ENCODE measurements at regions not wholly inside any gene's neighbourhood (a gene's known extent, or its start where the extent isn't known, plus 50 kb on each side); places are given as distances from the start of the nearest gene placed in this dataset.

DNA sequence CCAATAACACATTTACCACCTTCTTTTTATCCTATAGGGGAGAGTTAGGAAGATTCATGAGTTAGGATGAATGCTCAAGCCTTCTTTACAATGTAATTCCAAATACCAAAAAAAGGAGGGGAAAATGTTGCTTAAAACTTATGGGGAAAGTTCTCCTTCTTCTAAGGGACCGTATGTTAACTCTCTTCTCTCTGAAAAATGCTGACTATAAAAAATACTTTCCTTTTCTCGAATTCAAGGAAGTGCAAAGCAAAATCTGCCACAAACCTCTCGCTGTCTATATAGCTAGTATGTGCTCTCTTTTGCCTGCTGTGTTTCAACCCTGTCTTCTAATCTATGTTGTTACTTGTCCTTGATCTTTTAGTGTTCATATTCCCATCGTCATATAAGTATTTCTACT, 768.6 kb upstream of the C9orf72 start:
- intact Hi-C loops (cut with micrococcal nuclease), result no loop called here
- Histone ChIP-seq H2AFZ (ENCODE audit: low read depth, low read length, poor library complexity, severe bottlenecking) (no peak overlapping the region), H3K36me3 (ENCODE audit: control insufficient read depth in 1 of 2, insufficient read depth in 2 of 2, low read length in 2 of 2) (no peaks in the 10 kb centered on the region), H3K27me3 (ENCODE audit: insufficient read depth, low read length) (no peaks in the 10 kb centered on the region), H3K4me2 (ENCODE audit: low read length) (no peak overlapping the region), H3K4me1 (ENCODE audit: control insufficient read depth in 1 of 2, insufficient read depth in 2 of 2, low read length in 2 of 2) (no peaks in the 10 kb centered on the region), H3K27ac (ENCODE audit: low read depth, low read length) (no peak overlapping the region), H3K4me3 (replicated peaks in 1 of 2; ENCODE audit: low read depth in 1 of 2, low read length in 2 of 2) (no peak overlapping the region), H3K9ac (ENCODE audit: low read length) (no peak overlapping the region), H4K20me1 (ENCODE audit: insufficient read depth) (no peaks in the 10 kb centered on the region; the same call in 1 of the 2 replicates), H3K79me2 (ENCODE audit: insufficient read depth, low read length) (no peaks in the 10 kb centered on the region), H3K9me2 (ENCODE audit: insufficient read depth) (no peaks in the 10 kb centered on the region), H3K9me3 (ENCODE audit: control insufficient read depth in 1 of 2, insufficient read depth in 1 of 2, low read depth in 1 of 2, low read length in 2 of 2) (peaks cover 0 to 8% of the 10 kb centered on the region in 2 experiments; a peak in 2 of 4 replicates)
- RAD21 ChIA-PET (ENCODE audit: low non-redundant PET in 1 of 2, low total read pairs in 2 of 2, uncharacterized antibody in 2 of 2, unreplicated experiment in 2 of 2), result no interaction called here
- TF ChIP-seq YY1 (IDR thresholded peaks at IDR 0.05; ENCODE audit: extremely low read depth, insufficient replicate concordance, low read depth, low read length) (no peak), CTCF (IDR thresholded peaks at IDR 0.05 in 2 of 3, conservative IDR thresholded peaks at IDR 0.05 in 1 of 3; ENCODE audit: borderline replicate concordance in 1 of 3, insufficient read depth in 1 of 3, low read depth in 2 of 3, low read length in 2 of 3) (no peak), SRF (IDR thresholded peaks at IDR 0.05; ENCODE audit: low read depth) (no peak), POLR2A (IDR thresholded peaks at IDR 0.05; ENCODE audit: borderline replicate concordance, extremely low read depth, insufficient read depth, insufficient read length) (no peak), POLR2AphosphoS5 (IDR thresholded peaks at IDR 0.05; ENCODE audit: low read depth, low read length) (no peak), ATF3 (IDR thresholded peaks at IDR 0.05) (no peak), JUND (IDR thresholded peaks at IDR 0.05) (no peak), ZBTB33 (IDR thresholded peaks at IDR 0.05; ENCODE audit: extremely low read depth, insufficient replicate concordance, low read length) (no peak)
- TF ChIP-seq, protein P1, sequence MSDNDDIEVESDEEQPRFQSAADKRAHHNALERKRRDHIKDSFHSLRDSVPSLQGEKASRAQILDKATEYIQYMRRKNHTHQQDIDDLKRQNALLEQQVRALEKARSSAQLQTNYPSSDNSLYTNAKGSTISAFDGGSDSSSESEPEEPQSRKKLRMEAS (IDR thresholded peaks at IDR 0.05), result no peak
- CTCF ChIA-PET, result no interaction called here
- no peak for DNase-seq (ENCODE audit: low read depth, low spot score)
- POLR2A ChIA-PET, result no interaction called here
- no TSS peak for BruUV-seq (replicated peaks)
- no peak for ATAC-seq
